ENCODE measurements at regions not wholly inside any gene's neighbourhood (a gene's known extent, or its start where the extent isn't known, plus 50 kb on each side); places are given as distances from the start of the nearest gene placed in this dataset.

- Mint-ChIP-seq H3K27me3 (peaks cover 2% of the 10 kb centered on the region), H3K4me3 (no peak overlapping the region), H3K36me3 (ENCODE audit: low read depth) (no peaks in the 10 kb centered on the region), H3K9me3 (no peaks in the 10 kb centered on the region), H3K27ac (no peak overlapping the region), H3K4me1 (ENCODE audit: low read depth) (no peaks in the 10 kb centered on the region)
- intact Hi-C loops (cut with micrococcal nuclease), result no loop called here
Observed at GRCh38 chr2:136486115-136486514, 279.2 kb upstream of the THSD7B start.

- peaks cover 2% of the 10 kb centered on the region for H3K27me3 Mint-ChIP-seq
- no peak overlapping the region for H3K4me3 Mint-ChIP-seq
- H3K4me1 Mint-ChIP-seq (ENCODE audit: low read depth), result no peaks in the 10 kb centered on the region
- H3K9me3 Mint-ChIP-seq, result peaks cover 17% of the 10 kb centered on the region
- H3K27ac Mint-ChIP-seq, result no peak overlapping the region
- no peaks in the 10 kb centered on the region for H3K36me3 Mint-ChIP-seq (ENCODE audit: low read depth)
- intact Hi-C loops (cut with micrococcal nuclease), result no loop called here
Observed at GRCh38 chr2:136482966-136483365, 282.4 kb upstream of the THSD7B start.

GRCh38 chr2:136482006-136482405 is 283.3 kb upstream of the THSD7B start:
- H3K27me3 Mint-ChIP-seq, result no peaks in the 10 kb centered on the region
- intact Hi-C loops (cut with micrococcal nuclease), result no loop called here
- H3K4me1 Mint-ChIP-seq (ENCODE audit: low read depth), result no peaks in the 10 kb centered on the region
- no peak overlapping the region for H3K4me3 Mint-ChIP-seq
- H3K9me3 Mint-ChIP-seq, result peaks cover 18% of the 10 kb centered on the region
- no peak overlapping the region for H3K27ac Mint-ChIP-seq
- H3K36me3 Mint-ChIP-seq (ENCODE audit: low read depth), result no peaks in the 10 kb centered on the region

GRCh38 chr2:136479696-136480095 is 285.6 kb upstream of the THSD7B start:
- H3K4me1 Mint-ChIP-seq (ENCODE audit: low read depth), result no peaks in the 10 kb centered on the region
- intact Hi-C loops (cut with micrococcal nuclease), result no loop called here
- no peak overlapping the region for H3K4me3 Mint-ChIP-seq
- no peaks in the 10 kb centered on the region for H3K36me3 Mint-ChIP-seq (ENCODE audit: low read depth)
- peaks cover 1% of the 10 kb centered on the region for H3K27me3 Mint-ChIP-seq
- no peak overlapping the region for H3K27ac Mint-ChIP-seq
- H3K9me3 Mint-ChIP-seq, result peaks cover 18% of the 10 kb centered on the region

GRCh38 chr2:136468799-136469369 is 296.5 kb upstream of the THSD7B start:
- intact Hi-C loops (cut with micrococcal nuclease), result no loop called here
- no peak overlapping the region for H3K27ac Mint-ChIP-seq
- no peak overlapping the region for H3K4me3 Mint-ChIP-seq
- no peaks in the 10 kb centered on the region for H3K4me1 Mint-ChIP-seq (ENCODE audit: low read depth)
- peaks cover 1% of the 10 kb centered on the region for H3K27me3 Mint-ChIP-seq
- H3K36me3 Mint-ChIP-seq (ENCODE audit: low read depth), result no peaks in the 10 kb centered on the region
- no peaks in the 10 kb centered on the region for H3K9me3 Mint-ChIP-seq

- no peaks in the 10 kb centered on the region for H3K9me3 Mint-ChIP-seq
- peaks cover 11% of the 10 kb centered on the region for H3K27me3 Mint-ChIP-seq
- intact Hi-C loops (cut with micrococcal nuclease), result no loop called here
- no peaks in the 10 kb centered on the region for H3K4me1 Mint-ChIP-seq (ENCODE audit: low read depth)
- H3K4me3 Mint-ChIP-seq, result no peak overlapping the region
- H3K36me3 Mint-ChIP-seq (ENCODE audit: low read depth), result no peaks in the 10 kb centered on the region
- no peak overlapping the region for H3K27ac Mint-ChIP-seq
Observed at GRCh38 chr2:136452528-136452927, 312.8 kb upstream of the THSD7B start.

GRCh38 chr2:136448986-136449780 is 316.2 kb upstream of the THSD7B start:
- intact Hi-C loops (cut with micrococcal nuclease), result no loop called here
- no peaks in the 10 kb centered on the region for H3K36me3 Mint-ChIP-seq (ENCODE audit: low read depth)
- H3K9me3 Mint-ChIP-seq, result no peaks in the 10 kb centered on the region
- no peak overlapping the region for H3K27ac Mint-ChIP-seq
- H3K4me3 Mint-ChIP-seq, result no peak overlapping the region
- H3K4me1 Mint-ChIP-seq (ENCODE audit: low read depth), result no peaks in the 10 kb centered on the region
- H3K27me3 Mint-ChIP-seq, result peaks cover 9% of the 10 kb centered on the region

GRCh38 chr2:136448432-136448831 is 316.9 kb upstream of the THSD7B start:
- Mint-ChIP-seq H3K27ac (no peak overlapping the region), H3K4me1 (ENCODE audit: low read depth) (no peaks in the 10 kb centered on the region), H3K4me3 (no peak overlapping the region), H3K27me3 (peaks cover 9% of the 10 kb centered on the region), H3K36me3 (ENCODE audit: low read depth) (no peaks in the 10 kb centered on the region), H3K9me3 (no peaks in the 10 kb centered on the region)
- intact Hi-C loops (cut with micrococcal nuclease), result no loop called here

GRCh38 chr2:136444323-136444722 is 321.0 kb upstream of the THSD7B start:
- H3K36me3 Mint-ChIP-seq (ENCODE audit: low read depth), result no peaks in the 10 kb centered on the region
- H3K4me1 Mint-ChIP-seq (ENCODE audit: low read depth), result no peaks in the 10 kb centered on the region
- H3K27me3 Mint-ChIP-seq, result peaks cover 5% of the 10 kb centered on the region
- H3K4me3 Mint-ChIP-seq, result no peak overlapping the region
- intact Hi-C loops (cut with micrococcal nuclease), result no loop called here
- no peaks in the 10 kb centered on the region for H3K9me3 Mint-ChIP-seq
- no peak overlapping the region for H3K27ac Mint-ChIP-seq

- Mint-ChIP-seq H3K27ac (no peak overlapping the region), H3K36me3 (ENCODE audit: low read depth) (no peaks in the 10 kb centered on the region), H3K9me3 (no peaks in the 10 kb centered on the region), H3K27me3 (peaks cover 5% of the 10 kb centered on the region), H3K4me3 (no peak overlapping the region), H3K4me1 (ENCODE audit: low read depth) (no peaks in the 10 kb centered on the region)
- intact Hi-C loops (cut with micrococcal nuclease), result no loop called here
Observed at GRCh38 chr2:136443661-136444060, 321.7 kb upstream of the THSD7B start.

GRCh38 chr2:136441979-136442714 is 323.2 kb upstream of the THSD7B start:
- intact Hi-C loops (cut with micrococcal nuclease), result no loop called here
- H3K4me3 Mint-ChIP-seq, result no peak overlapping the region
- no peaks in the 10 kb centered on the region for H3K4me1 Mint-ChIP-seq (ENCODE audit: low read depth)
- no peaks in the 10 kb centered on the region for H3K36me3 Mint-ChIP-seq (ENCODE audit: low read depth)
- no peak overlapping the region for H3K27ac Mint-ChIP-seq
- no peaks in the 10 kb centered on the region for H3K9me3 Mint-ChIP-seq
- H3K27me3 Mint-ChIP-seq, result peaks cover 3% of the 10 kb centered on the region

GRCh38 chr2:136439064-136439676 is 321.2 kb upstream of the CXCR4 start:
- intact Hi-C loops (cut with micrococcal nuclease), result no loop called here
- Mint-ChIP-seq H3K27me3 (peaks cover 3% of the 10 kb centered on the region), H3K27ac (no peak overlapping the region), H3K36me3 (ENCODE audit: low read depth) (no peaks in the 10 kb centered on the region), H3K9me3 (no peaks in the 10 kb centered on the region), H3K4me1 (ENCODE audit: low read depth) (no peaks in the 10 kb centered on the region), H3K4me3 (no peak overlapping the region)

GRCh38 chr2:136437461-136437860 is 319.5 kb upstream of the CXCR4 start:
- Mint-ChIP-seq H3K9me3 (no peaks in the 10 kb centered on the region), H3K4me3 (no peak overlapping the region), H3K27ac (no peak overlapping the region), H3K4me1 (ENCODE audit: low read depth) (no peaks in the 10 kb centered on the region), H3K36me3 (ENCODE audit: low read depth) (no peaks in the 10 kb centered on the region), H3K27me3 (peaks cover 3% of the 10 kb centered on the region)
- intact Hi-C loops (cut with micrococcal nuclease), result no loop called here

- Mint-ChIP-seq H3K9me3 (no peaks in the 10 kb centered on the region), H3K36me3 (ENCODE audit: low read depth) (no peaks in the 10 kb centered on the region), H3K27me3 (peaks cover 3% of the 10 kb centered on the region), H3K4me3 (no peak overlapping the region), H3K27ac (no peak overlapping the region), H3K4me1 (ENCODE audit: low read depth) (no peaks in the 10 kb centered on the region)
- intact Hi-C loops (cut with micrococcal nuclease), result no loop called here
Observed at GRCh38 chr2:136436936-136437335, 319.0 kb upstream of the CXCR4 start.
